Fibroblast of pulmonary artery (primary cell): ENCODE measurements at regions not wholly inside any gene's neighbourhood (a gene's known extent, or its start where the extent isn't known, plus 50 kb on each side); places are given as distances from the start of the nearest gene placed in this dataset.

Experiments used
- DNase-seq: peaks from one replicate; pipeline ENCODE4 v3.0.0-alpha.2; 2010; ENCODE audit warnings: low read depth
- H3K4me3 ChIP-seq: replicated peaks from 2 replicates; pipeline ENCODE4 v1.5.1; 2011; ENCODE audit warnings: low read depth, mild to moderate bottlenecking, control low read depth, low read length, moderate library complexity
- TF ChIP-seq, protein P1 (sequence below): IDR thresholded peaks from 2 replicates; pipeline ENCODE4 v1.5.1; 2011; ENCODE audit warnings: mild to moderate bottlenecking, control low read depth, low read length, inconsistent platforms; ENCODE audit errors: missing control alignments

DNA sequence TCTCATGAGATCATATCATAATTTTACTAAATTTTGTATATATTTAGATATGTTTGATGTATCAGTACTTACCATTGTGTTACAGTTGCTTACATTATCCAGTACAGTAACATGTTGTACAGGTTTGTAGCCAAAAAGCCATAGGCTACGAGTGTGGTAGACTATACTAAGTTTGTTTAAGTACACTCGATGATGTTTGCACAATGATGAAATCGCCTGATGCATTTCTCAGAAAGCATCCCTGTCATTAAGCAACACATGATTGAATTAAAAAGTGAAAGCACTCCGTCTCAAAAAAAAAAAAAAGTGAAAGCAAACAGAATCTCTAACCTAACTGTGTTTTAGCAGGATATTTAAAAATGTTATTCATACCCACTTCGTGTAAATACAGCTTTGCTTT, 104.9 kb upstream of the TFAP2D start:
- TF ChIP-seq, protein P1, sequence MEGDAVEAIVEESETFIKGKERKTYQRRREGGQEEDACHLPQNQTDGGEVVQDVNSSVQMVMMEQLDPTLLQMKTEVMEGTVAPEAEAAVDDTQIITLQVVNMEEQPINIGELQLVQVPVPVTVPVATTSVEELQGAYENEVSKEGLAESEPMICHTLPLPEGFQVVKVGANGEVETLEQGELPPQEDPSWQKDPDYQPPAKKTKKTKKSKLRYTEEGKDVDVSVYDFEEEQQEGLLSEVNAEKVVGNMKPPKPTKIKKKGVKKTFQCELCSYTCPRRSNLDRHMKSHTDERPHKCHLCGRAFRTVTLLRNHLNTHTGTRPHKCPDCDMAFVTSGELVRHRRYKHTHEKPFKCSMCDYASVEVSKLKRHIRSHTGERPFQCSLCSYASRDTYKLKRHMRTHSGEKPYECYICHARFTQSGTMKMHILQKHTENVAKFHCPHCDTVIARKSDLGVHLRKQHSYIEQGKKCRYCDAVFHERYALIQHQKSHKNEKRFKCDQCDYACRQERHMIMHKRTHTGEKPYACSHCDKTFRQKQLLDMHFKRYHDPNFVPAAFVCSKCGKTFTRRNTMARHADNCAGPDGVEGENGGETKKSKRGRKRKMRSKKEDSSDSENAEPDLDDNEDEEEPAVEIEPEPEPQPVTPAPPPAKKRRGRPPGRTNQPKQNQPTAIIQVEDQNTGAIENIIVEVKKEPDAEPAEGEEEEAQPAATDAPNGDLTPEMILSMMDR, result no peak
- DNase-seq, result no peak
- H3K4me3 ChIP-seq, result no peak overlapping the region

DNA sequence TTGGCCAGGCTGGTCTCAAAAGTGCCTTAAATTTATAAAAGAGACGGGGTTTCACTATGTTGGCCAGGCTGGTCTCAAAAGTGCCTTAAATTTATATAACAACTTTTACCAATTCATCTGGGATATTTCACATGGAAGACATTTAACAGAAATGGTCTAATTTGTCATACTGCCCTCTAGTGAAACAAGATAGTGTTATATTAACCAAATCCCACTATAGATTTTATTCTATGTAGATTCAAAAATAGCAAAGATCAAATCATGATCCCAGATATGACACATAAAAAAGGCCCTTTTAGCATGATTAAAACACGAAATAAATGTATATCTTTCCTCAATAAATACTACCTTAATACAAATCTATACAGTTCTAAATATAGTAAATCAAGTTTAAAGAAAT, 102.8 kb upstream of the TFAP2D start:
- DNase-seq, result no peak
- no peak overlapping the region for H3K4me3 ChIP-seq
- TF ChIP-seq, protein P1, result no peak

DNA sequence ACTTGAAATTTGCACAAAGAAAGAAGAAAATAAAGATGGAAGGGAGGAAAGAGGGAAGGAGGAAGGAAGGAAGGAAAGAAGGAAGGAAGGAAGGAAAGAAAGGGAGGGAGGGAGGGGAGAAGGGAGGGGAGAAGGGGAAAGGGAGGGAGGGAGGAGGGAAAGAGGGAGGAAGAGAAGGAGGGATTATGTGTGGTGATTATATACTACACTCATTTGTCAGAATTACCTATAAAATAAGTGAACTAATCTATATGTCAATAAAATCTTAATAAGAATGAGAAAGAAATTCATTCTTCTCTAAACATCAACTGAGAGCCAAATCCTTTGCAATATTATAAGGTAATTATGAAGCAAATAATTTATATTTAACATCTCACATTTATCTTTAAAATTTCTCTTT, 77.9 kb upstream of the TFAP2D start:
- TF ChIP-seq, protein P1, result no peak
- DNase-seq, result no peak
- H3K4me3 ChIP-seq, result no peak overlapping the region

DNA sequence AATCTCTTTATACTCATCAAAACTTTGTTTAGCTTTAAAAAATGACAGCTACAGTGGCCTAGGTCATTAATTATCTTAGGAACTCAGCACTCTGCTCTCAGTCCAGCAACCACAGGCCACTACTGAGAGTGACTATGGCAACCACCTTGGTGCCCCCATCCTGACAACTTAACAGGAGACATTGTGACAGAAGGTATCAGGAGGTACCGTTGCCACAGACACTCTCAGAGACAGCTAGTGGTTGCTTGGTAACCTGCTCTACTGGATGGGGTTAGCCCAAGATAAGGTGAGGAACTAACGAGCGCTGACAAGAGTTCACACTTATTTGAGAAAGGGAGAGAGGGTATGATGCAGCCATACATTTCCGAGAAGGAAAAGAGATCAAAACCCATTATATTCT, 76.1 kb upstream of the TFAP2D start:
- H3K4me3 ChIP-seq, result no peak overlapping the region
- TF ChIP-seq, protein P1, result no peak
- DNase-seq, result no peak

DNA sequence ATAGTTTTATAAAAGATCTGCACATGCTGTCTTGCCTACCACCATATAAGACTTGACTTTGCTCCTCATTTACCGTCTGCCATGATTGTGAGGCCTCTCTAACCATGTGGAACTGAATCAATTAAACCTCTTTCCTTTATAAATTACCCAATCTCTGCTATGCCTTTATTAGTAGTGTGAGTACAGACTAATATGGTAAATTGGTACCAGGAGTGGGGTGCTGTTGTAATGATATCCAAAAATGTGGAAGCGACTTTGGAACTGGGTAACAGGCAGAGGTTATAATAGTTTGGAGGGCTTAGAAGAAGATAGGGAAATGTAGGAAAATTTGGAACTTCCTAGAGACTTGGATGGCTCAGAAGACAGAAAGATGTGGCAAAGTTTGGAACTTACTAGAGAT, 64.2 kb upstream of the TFAP2D start:
- H3K4me3 ChIP-seq, result no peak overlapping the region
- DNase-seq, result no peak
- TF ChIP-seq, protein P1, result no peak

DNA sequence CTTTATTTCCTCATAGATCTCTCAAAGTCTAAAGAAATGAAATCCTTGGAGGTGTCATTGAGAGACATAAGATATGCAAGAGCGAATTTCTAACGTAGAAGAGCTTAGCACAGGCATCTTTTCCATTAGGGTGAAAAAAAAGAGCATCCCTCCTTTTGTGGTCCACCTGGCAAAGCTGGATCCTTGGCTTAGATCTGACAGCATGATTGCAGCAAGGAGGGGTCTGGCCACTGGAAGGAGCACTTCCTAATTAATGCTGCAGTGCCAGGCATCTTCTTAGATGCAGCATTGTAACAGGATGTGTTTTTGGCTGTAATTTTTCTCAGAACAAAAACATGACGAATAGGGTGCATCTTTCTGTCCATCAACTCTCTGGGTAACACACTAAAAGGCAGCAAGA, 60.1 kb upstream of the TFAP2D start:
- no peak for DNase-seq
- H3K4me3 ChIP-seq, result no peak overlapping the region
- TF ChIP-seq, protein P1, result no peak

DNA sequence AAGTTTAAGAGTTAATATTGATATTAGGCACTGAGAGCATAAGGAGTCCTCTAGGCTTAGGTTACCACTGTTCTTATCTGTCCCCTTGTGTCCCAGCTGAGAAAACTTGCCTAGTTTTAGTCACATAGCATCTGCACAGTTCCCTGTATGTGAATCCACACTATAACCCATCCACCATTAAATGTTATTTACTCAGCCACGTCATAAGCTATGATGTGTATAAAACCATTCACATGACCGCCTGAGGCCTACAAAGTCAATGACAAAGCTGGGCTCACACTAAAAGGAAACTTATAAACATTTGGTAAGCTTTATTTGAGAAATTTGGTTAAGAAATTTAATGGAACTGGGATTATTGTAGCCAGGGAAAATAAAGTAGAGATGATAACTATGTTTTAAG, 59.2 kb upstream of the TFAP2D start:
- H3K4me3 ChIP-seq, result no peak overlapping the region
- TF ChIP-seq, protein P1, result no peak
- DNase-seq, result no peak
